RWPE2 (cell line): ENCODE measurements at regions not wholly inside any gene's neighbourhood (a gene's known extent, or its start where the extent isn't known, plus 50 kb on each side); places are given as distances from the start of the nearest gene placed in this dataset.
"Not testable (repeated sequence)": the region's sequence is repeated elsewhere in the genome, so short reads cannot be mapped to it uniquely, and the experiment has no call there.

Source experiments
- ATAC-seq: fragments of 200-7000 bp; cut with Tn5 transposase; 3 replicates; pipeline ENCODE4 v1.9.1; 2021; ENCODE audit warnings: low read depth
- DNase-seq: peaks from one replicate; pipeline ENCODE4 v3.0.0-alpha.2; 2020; ENCODE audit warnings: low spot score
- H3K27ac ChIP-seq: fragments of 450-650 bp; 2 replicates; pipeline ENCODE4 v1.5.1; 2017; ENCODE audit warnings: mild to moderate bottlenecking; ENCODE audit not compliant: poor library complexity, severe bottlenecking
- H3K27me3 ChIP-seq: fragments of 250-450 bp; sonication (Bioruptor Pico); 2 replicates; pipeline ENCODE4 v1.5.1; 2021; ENCODE audit warnings: mild to moderate bottlenecking, moderate library complexity; ENCODE audit not compliant: insufficient read depth, poor library complexity, severe bottlenecking
- H3K36me3 ChIP-seq: fragments of 250-450 bp; sonication (Bioruptor Pico); 2 replicates; pipeline ENCODE4 v1.5.1; 2020; ENCODE audit warnings: low read depth, mild to moderate bottlenecking, moderate library complexity
- H3K4me1 ChIP-seq: fragments of 250-450 bp; sonication (Bioruptor Pico); 2 replicates; pipeline ENCODE4 v1.5.1; 2021; ENCODE audit warnings: mild to moderate bottlenecking, moderate library complexity; ENCODE audit not compliant: insufficient read depth, poor library complexity, severe bottlenecking
- H3K4me3 ChIP-seq: fragments of 250-450 bp; sonication (Bioruptor Pico); 2 replicates; pipeline ENCODE4 v1.5.1; 2021; ENCODE audit warnings: mild to moderate bottlenecking, moderate library complexity; ENCODE audit not compliant: severe bottlenecking
- H3K9me3 ChIP-seq: fragments of 250-450 bp; sonication (Bioruptor Pico); 2 replicates; pipeline ENCODE4 v1.5.1; 2021; ENCODE audit warnings: mild to moderate bottlenecking, moderate library complexity; ENCODE audit not compliant: severe bottlenecking
- CTCF ChIP-seq: fragments of 450-650 bp; IDR thresholded peaks from one replicate; pipeline ENCODE4 v1.5.1; 2017; ENCODE audit warnings: mild to moderate bottlenecking, moderate library complexity; ENCODE audit not compliant: poor library complexity, severe bottlenecking

DNA sequence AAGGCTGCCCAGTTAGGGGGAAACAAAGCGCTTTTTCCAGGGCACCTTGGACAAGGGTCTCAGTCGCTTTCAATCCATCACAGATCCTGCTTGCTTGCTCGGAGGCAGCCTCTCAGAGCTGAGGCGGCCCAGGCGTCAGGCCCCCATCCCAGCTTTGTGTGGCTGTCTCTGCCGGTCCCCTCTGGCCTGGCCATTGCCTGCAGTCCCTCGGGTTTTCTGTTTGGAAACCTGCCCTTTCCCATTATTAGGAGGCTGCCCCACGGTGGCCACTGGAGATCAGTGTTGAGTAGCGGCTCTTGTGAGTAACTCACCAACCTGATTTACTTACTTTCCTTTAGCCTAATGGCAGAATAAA lies 216.1 kb downstream of the GLRX3 start:
- Histone ChIP-seq H3K9me3 (no peaks in the 10 kb centered on the region), H3K27ac (no peak overlapping the region), H3K4me1 (no peaks in the 10 kb centered on the region), H3K27me3 (no peaks in the 10 kb centered on the region), H3K4me3 (no peak overlapping the region), H3K36me3 (no peaks in the 10 kb centered on the region)
- ATAC-seq (no peak), DNase-seq (no peak)
- TF ChIP-seq CTCF, result no peak

GRCh38 chr10:130353928-130354572 lies 217.9 kb downstream of the GLRX3 start:
- TF ChIP-seq CTCF, result no peak
- no peak overlapping the region for H3K27ac ChIP-seq
- H3K36me3 ChIP-seq, result no peaks in the 10 kb centered on the region
- no peaks in the 10 kb centered on the region for H3K9me3 ChIP-seq
- H3K4me3 ChIP-seq, result no peak overlapping the region
- H3K4me1 ChIP-seq, result no peaks in the 10 kb centered on the region
- ATAC-seq, result no peak
- no peak for DNase-seq
- no peaks in the 10 kb centered on the region for H3K27me3 ChIP-seq

GRCh38 chr10:130354573-130354954 lies 218.4 kb downstream of the GLRX3 start:
- Histone ChIP-seq H3K27me3 (no peaks in the 10 kb centered on the region), H3K9me3 (no peaks in the 10 kb centered on the region), H3K27ac (no peak overlapping the region), H3K4me1 (no peaks in the 10 kb centered on the region), H3K4me3 (no peak overlapping the region), H3K36me3 (no peaks in the 10 kb centered on the region)
- DNase-seq, result peak; percentile 13
- ATAC-seq, result no peak
- no peak for TF ChIP-seq CTCF

DNA sequence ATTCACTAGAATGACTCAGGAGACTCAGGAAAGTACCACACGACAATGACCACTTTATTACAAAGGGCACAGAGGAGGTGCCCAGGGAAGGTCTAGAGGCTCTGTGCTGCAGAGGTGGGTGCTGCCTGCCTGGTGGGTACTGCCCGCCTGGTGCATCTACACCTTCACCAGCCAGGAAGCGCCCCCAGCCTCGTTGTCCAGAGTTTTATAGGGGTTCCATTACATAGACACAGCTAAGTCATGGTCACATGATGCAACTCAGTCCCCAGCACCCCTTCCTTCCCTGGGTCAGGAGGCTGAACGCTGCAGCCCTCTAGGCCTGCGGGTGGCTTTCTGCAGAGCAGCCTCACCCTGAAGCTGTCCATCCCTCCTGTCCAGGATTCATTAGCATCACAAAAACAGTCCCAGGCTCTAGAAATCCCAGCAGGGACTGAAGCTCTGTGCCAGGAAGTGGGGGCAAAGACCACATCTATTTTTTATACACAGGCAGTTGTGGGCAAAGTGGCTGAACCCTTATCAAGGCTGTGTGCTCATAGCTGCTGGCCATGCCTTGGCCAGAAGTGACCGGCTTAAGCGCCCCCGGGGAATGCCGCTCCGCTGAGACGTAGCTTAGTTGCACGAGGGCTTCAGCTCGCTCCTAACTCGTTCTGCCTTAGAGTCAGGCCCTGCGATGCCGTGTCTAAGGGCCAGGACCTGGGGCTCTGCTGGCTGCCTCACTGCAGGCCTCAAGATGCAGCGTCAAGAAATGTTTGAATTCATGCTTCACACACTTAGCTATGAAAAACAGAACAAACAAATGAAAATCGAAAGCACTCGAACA lies 219.0 kb downstream of the GLRX3 start:
- no peak for TF ChIP-seq CTCF
- DNase-seq (peak; percentile 13), ATAC-seq (no peak)
- no peaks in the 10 kb centered on the region for H3K4me1 ChIP-seq
- no peak overlapping the region for H3K27ac ChIP-seq
- H3K27me3 ChIP-seq, result no peaks in the 10 kb centered on the region
- no peaks in the 10 kb centered on the region for H3K9me3 ChIP-seq
- H3K4me3 ChIP-seq, result no peak overlapping the region
- H3K36me3 ChIP-seq, result no peaks in the 10 kb centered on the region

DNA sequence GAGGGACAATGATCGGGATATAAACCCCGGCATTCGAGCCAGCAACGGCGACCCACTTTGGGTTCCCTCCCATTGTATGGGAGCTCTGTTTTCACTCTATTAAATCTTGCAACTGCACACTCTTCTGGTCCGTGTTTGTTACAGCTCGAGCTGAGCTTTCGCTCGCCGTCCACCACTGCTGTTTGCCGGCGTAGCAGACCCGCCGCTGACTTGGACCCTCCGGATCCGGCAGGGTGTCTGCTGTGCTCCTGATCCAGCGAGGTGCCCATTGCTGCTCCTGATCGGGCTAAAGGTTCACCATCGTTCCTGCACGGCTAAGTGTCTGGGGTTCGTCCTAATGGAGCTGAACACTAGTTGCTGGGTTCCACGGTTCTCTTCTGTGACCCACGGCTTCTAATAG lies 220.2 kb downstream of the GLRX3 start:
- not testable (repeated sequence) for ATAC-seq, H3K9me3 ChIP-seq, H3K4me1 ChIP-seq, H3K4me3 ChIP-seq, DNase-seq, H3K27me3 ChIP-seq, H3K36me3 ChIP-seq, H3K27ac ChIP-seq
